ENCODE measurements at regions not wholly inside any gene's neighbourhood (a gene's known extent, or its start where the extent isn't known, plus 50 kb on each side); places are given as distances from the start of the nearest gene placed in this dataset.

- FAIRE-seq (no peak), DNase-seq (ENCODE audit: insufficient read length) (no peak)
- no peak for TF ChIP-seq TAF1 (IDR thresholded peaks at IDR 0.05; ENCODE audit: borderline replicate concordance, low read depth, low read length)
- TF ChIP-seq POLR2AphosphoS5 (IDR thresholded peaks at IDR 0.05; ENCODE audit: low read depth, low read length), result no peak
- no peak for TF ChIP-seq POLR2A (IDR thresholded peaks at IDR 0.05; ENCODE audit: low read depth, low read length)
Measured at GRCh38 chr15:47339800-47340570, 377.3 kb upstream of the SEMA6D start.

GRCh38 chr15:47340571-47340920 is 376.8 kb upstream of the SEMA6D start:
- FAIRE-seq, result no peak
- TF ChIP-seq POLR2A (IDR thresholded peaks at IDR 0.05; ENCODE audit: low read depth, low read length) (no peak), TAF1 (IDR thresholded peaks at IDR 0.05; ENCODE audit: borderline replicate concordance, low read depth, low read length) (no peak)
- DNase-seq (ENCODE audit: insufficient read length), result no peak

GRCh38 chr15:47349179-47349578 is 368.1 kb upstream of the SEMA6D start:
- no peak for TF ChIP-seq POLR2A (IDR thresholded peaks at IDR 0.05; ENCODE audit: low read depth, low read length)
- no peak for TF ChIP-seq TAF1 (IDR thresholded peaks at IDR 0.05; ENCODE audit: borderline replicate concordance, low read depth, low read length)
- no peak for TF ChIP-seq POLR2AphosphoS5 (IDR thresholded peaks at IDR 0.05; ENCODE audit: low read depth, low read length)
- FAIRE-seq (no peak), DNase-seq (ENCODE audit: insufficient read length) (no peak)

- FAIRE-seq (no peak), DNase-seq (ENCODE audit: insufficient read length) (no peak)
- TF ChIP-seq TAF1 (IDR thresholded peaks at IDR 0.05; ENCODE audit: borderline replicate concordance, low read depth, low read length) (no peak), POLR2A (IDR thresholded peaks at IDR 0.05; ENCODE audit: low read depth, low read length) (no peak), POLR2AphosphoS5 (IDR thresholded peaks at IDR 0.05; ENCODE audit: low read depth, low read length) (no peak)
Measured at GRCh38 chr15:47351501-47351900, 365.8 kb upstream of the SEMA6D start.

- no peak for FAIRE-seq
- no peak for DNase-seq (ENCODE audit: insufficient read length)
- TF ChIP-seq POLR2AphosphoS5 (IDR thresholded peaks at IDR 0.05; ENCODE audit: low read depth, low read length) (no peak), TAF1 (IDR thresholded peaks at IDR 0.05; ENCODE audit: borderline replicate concordance, low read depth, low read length) (no peak), POLR2A (IDR thresholded peaks at IDR 0.05; ENCODE audit: low read depth, low read length) (no peak)
Measured at GRCh38 chr15:47352217-47352616, 365.1 kb upstream of the SEMA6D start.

- FAIRE-seq (no peak), DNase-seq (ENCODE audit: insufficient read length) (no peak)
- TF ChIP-seq TAF1 (IDR thresholded peaks at IDR 0.05; ENCODE audit: borderline replicate concordance, low read depth, low read length) (no peak), POLR2AphosphoS5 (IDR thresholded peaks at IDR 0.05; ENCODE audit: low read depth, low read length) (no peak), POLR2A (IDR thresholded peaks at IDR 0.05; ENCODE audit: low read depth, low read length) (no peak)
Measured at GRCh38 chr15:47355759-47356158, 361.5 kb upstream of the SEMA6D start.

GRCh38 chr15:47356297-47356696 is 361.0 kb upstream of the SEMA6D start:
- TF ChIP-seq POLR2A (IDR thresholded peaks at IDR 0.05; ENCODE audit: low read depth, low read length) (no peak), TAF1 (IDR thresholded peaks at IDR 0.05; ENCODE audit: borderline replicate concordance, low read depth, low read length) (no peak), POLR2AphosphoS5 (IDR thresholded peaks at IDR 0.05; ENCODE audit: low read depth, low read length) (no peak)
- DNase-seq (ENCODE audit: insufficient read length), result no peak
- FAIRE-seq, result no peak

- FAIRE-seq (no peak), DNase-seq (ENCODE audit: insufficient read length) (no peak)
- TF ChIP-seq POLR2AphosphoS5 (IDR thresholded peaks at IDR 0.05; ENCODE audit: low read depth, low read length) (no peak), POLR2A (IDR thresholded peaks at IDR 0.05; ENCODE audit: low read depth, low read length) (no peak), TAF1 (IDR thresholded peaks at IDR 0.05; ENCODE audit: borderline replicate concordance, low read depth, low read length) (no peak)
Measured at GRCh38 chr15:47358876-47359275, 358.4 kb upstream of the SEMA6D start.

- FAIRE-seq, result no peak
- DNase-seq (ENCODE audit: insufficient read length), result no peak
- TF ChIP-seq POLR2A (IDR thresholded peaks at IDR 0.05; ENCODE audit: low read depth, low read length), result no peak
- no peak for TF ChIP-seq POLR2AphosphoS5 (IDR thresholded peaks at IDR 0.05; ENCODE audit: low read depth, low read length)
- no peak for TF ChIP-seq TAF1 (IDR thresholded peaks at IDR 0.05; ENCODE audit: borderline replicate concordance, low read depth, low read length)
Measured at GRCh38 chr15:47360305-47360704, 357.0 kb upstream of the SEMA6D start.

GRCh38 chr15:47362118-47362905 is 355.0 kb upstream of the SEMA6D start:
- TF ChIP-seq POLR2AphosphoS5 (IDR thresholded peaks at IDR 0.05; ENCODE audit: low read depth, low read length) (no peak), POLR2A (IDR thresholded peaks at IDR 0.05; ENCODE audit: low read depth, low read length) (no peak), TAF1 (IDR thresholded peaks at IDR 0.05; ENCODE audit: borderline replicate concordance, low read depth, low read length) (no peak)
- no peak for FAIRE-seq
- DNase-seq (ENCODE audit: insufficient read length), result no peak

- DNase-seq (ENCODE audit: insufficient read length) (no peak), FAIRE-seq (no peak)
- no peak for TF ChIP-seq TAF1 (IDR thresholded peaks at IDR 0.05; ENCODE audit: borderline replicate concordance, low read depth, low read length)
- TF ChIP-seq POLR2AphosphoS5 (IDR thresholded peaks at IDR 0.05; ENCODE audit: low read depth, low read length), result no peak
- no peak for TF ChIP-seq POLR2A (IDR thresholded peaks at IDR 0.05; ENCODE audit: low read depth, low read length)
Measured at GRCh38 chr15:47363653-47364052, 353.7 kb upstream of the SEMA6D start.

Measured in GM12892 (cell line).